K562 (cell line): ENCODE measurements at regions not wholly inside any gene's neighbourhood (a gene's known extent, or its start where the extent isn't known, plus 50 kb on each side); places are given as distances from the start of the nearest gene placed in this dataset.
A peak's percentile ranks its signal among the peaks of the same experiment; 100 is the strongest.

Source experiments
- ATF3 ChIP-seq, 2 experiments: fragments of 450-650 bp in 1 of 2; sonication (generic) in 1 of 2; formaldehyde crosslinking in 1 of 2; IDR thresholded peaks in 1 of 2; conservative IDR thresholded peaks in 1 of 2; 2 replicates each; pipeline versions ENCODE4 v1.6.1 to v1.8.1; 2016 to 2023; ENCODE audit warnings: mild to moderate bottlenecking in 2 of 2, moderate library complexity in 2 of 2, inconsistent platforms in 1 of 2, missing genetic modification reagents in 1 of 2
- CEBPG ChIP-seq, 3 experiments: fragments of 200-800 bp in 1 of 3; sonication (Bioruptor generic) in 1 of 3; sonication (generic) in 1 of 3; formaldehyde crosslinking in 1 of 3; IDR thresholded peaks in 2 of 3; conservative IDR thresholded peaks in 1 of 3; 2 replicates each; pipeline versions ENCODE4 v1.6.1 to v1.8.0; 2016 to 2022; ENCODE audit warnings: missing compliant biosample characterization in 2 of 3, missing genetic modification characterization in 2 of 3, mild to moderate bottlenecking in 1 of 3, missing genetic modification reagents in 1 of 3
- HEY1 ChIP-seq: fragments of 250-450 bp; sonication (Bioruptor Pico); IDR thresholded peaks from 2 replicates; pipeline ENCODE4 v1.5.0; 2020; ENCODE audit warnings: mild to moderate bottlenecking, moderate library complexity, borderline replicate concordance
- KAT7 ChIP-seq: sonication (generic); formaldehyde crosslinking; IDR thresholded peaks from 2 replicates; pipeline ENCODE4 v1.8.0; 2022; ENCODE audit warnings: missing genetic modification reagents, mild to moderate bottlenecking, borderline replicate concordance
- MEF2A ChIP-seq: IDR thresholded peaks from 2 replicates; pipeline ENCODE4 v1.6.1; 2011; ENCODE audit warnings: low read depth, mild to moderate bottlenecking, low read length, moderate library complexity; ENCODE audit not compliant: control insufficient read depth
- PRDM10 ChIP-seq: fragments of 450-650 bp; IDR thresholded peaks from 2 replicates; pipeline ENCODE4 v1.6.1; 2018; ENCODE audit not compliant: partially characterized antibody
- PYGO2 ChIP-seq: fragments of 450-650 bp; IDR thresholded peaks from 2 replicates; pipeline ENCODE4 v1.6.1; 2016; ENCODE audit warnings: mild to moderate bottlenecking, missing genetic modification characterization, moderate library complexity, missing compliant biosample characterization
- XRCC5 ChIP-seq: fragments of 200-400 bp; formaldehyde crosslinking; IDR thresholded peaks from 2 replicates; pipeline ENCODE4 v1.6.1; 2017; ENCODE audit warnings: low read depth, mild to moderate bottlenecking, low read length
- ZNF384 ChIP-seq: IDR thresholded peaks from 2 replicates; pipeline ENCODE4 v1.6.1; 2012; ENCODE audit warnings: low read depth, low read length, improper control_type of control experiment
- ZNF699 ChIP-seq: fragments of 250-450 bp; sonication (Bioruptor Pico); IDR thresholded peaks from 2 replicates; pipeline ENCODE4 v1.8.0; 2021; ENCODE audit warnings: mild to moderate bottlenecking, moderate library complexity; ENCODE audit not compliant: insufficient replicate concordance
- TF ChIP-seq, protein P1 (sequence below): fragments of 200-600 bp; sonication (generic); IDR thresholded peaks from one replicate; pipeline ENCODE4 v1.6.1; 2012; ENCODE audit warnings: mild to moderate bottlenecking, low read depth, low read length, inconsistent platforms

DNA sequence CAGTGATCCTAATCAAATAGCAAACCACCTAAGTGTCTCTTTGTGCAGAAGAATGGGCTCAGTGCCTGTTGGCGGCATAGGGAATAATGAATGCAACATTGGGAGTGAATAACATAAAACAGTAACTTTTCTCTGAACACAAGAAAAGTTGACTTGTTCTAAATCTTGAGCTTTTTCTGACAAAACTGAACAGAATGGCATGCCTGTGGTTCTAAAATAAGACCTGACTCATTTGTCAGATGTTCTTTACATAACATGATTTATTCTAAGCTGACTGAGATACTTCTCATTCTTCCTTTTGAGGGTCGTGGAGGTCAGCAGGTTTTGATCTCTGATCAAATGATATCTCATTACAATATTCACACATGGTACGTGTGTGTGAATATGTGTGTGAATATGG, 165.4 kb upstream of the WDR1 start (continued):
- no peak for TF ChIP-seq PRDM10
- TF ChIP-seq ATF3 (IDR thresholded peaks at IDR 0.05): 0 out of 2 replicates have a peak, but pooled peaks have one; percentile 15
- no peak for TF ChIP-seq ATF3 (CRISPR knock-in tag; conservative IDR thresholded peaks at IDR 0.05)
- no peak for TF ChIP-seq ZNF699 (CRISPR knock-in tag)
- 0 out of 2 replicates have a peak, but pooled peaks have one; percentile 13 for TF ChIP-seq MEF2A
- no peak for TF ChIP-seq ZNF384
- no peak for TF ChIP-seq HEY1 (CRISPR knock-in tag)
- TF ChIP-seq KAT7 (CRISPR knock-in tag): no peak
- TF ChIP-seq, protein P1, sequence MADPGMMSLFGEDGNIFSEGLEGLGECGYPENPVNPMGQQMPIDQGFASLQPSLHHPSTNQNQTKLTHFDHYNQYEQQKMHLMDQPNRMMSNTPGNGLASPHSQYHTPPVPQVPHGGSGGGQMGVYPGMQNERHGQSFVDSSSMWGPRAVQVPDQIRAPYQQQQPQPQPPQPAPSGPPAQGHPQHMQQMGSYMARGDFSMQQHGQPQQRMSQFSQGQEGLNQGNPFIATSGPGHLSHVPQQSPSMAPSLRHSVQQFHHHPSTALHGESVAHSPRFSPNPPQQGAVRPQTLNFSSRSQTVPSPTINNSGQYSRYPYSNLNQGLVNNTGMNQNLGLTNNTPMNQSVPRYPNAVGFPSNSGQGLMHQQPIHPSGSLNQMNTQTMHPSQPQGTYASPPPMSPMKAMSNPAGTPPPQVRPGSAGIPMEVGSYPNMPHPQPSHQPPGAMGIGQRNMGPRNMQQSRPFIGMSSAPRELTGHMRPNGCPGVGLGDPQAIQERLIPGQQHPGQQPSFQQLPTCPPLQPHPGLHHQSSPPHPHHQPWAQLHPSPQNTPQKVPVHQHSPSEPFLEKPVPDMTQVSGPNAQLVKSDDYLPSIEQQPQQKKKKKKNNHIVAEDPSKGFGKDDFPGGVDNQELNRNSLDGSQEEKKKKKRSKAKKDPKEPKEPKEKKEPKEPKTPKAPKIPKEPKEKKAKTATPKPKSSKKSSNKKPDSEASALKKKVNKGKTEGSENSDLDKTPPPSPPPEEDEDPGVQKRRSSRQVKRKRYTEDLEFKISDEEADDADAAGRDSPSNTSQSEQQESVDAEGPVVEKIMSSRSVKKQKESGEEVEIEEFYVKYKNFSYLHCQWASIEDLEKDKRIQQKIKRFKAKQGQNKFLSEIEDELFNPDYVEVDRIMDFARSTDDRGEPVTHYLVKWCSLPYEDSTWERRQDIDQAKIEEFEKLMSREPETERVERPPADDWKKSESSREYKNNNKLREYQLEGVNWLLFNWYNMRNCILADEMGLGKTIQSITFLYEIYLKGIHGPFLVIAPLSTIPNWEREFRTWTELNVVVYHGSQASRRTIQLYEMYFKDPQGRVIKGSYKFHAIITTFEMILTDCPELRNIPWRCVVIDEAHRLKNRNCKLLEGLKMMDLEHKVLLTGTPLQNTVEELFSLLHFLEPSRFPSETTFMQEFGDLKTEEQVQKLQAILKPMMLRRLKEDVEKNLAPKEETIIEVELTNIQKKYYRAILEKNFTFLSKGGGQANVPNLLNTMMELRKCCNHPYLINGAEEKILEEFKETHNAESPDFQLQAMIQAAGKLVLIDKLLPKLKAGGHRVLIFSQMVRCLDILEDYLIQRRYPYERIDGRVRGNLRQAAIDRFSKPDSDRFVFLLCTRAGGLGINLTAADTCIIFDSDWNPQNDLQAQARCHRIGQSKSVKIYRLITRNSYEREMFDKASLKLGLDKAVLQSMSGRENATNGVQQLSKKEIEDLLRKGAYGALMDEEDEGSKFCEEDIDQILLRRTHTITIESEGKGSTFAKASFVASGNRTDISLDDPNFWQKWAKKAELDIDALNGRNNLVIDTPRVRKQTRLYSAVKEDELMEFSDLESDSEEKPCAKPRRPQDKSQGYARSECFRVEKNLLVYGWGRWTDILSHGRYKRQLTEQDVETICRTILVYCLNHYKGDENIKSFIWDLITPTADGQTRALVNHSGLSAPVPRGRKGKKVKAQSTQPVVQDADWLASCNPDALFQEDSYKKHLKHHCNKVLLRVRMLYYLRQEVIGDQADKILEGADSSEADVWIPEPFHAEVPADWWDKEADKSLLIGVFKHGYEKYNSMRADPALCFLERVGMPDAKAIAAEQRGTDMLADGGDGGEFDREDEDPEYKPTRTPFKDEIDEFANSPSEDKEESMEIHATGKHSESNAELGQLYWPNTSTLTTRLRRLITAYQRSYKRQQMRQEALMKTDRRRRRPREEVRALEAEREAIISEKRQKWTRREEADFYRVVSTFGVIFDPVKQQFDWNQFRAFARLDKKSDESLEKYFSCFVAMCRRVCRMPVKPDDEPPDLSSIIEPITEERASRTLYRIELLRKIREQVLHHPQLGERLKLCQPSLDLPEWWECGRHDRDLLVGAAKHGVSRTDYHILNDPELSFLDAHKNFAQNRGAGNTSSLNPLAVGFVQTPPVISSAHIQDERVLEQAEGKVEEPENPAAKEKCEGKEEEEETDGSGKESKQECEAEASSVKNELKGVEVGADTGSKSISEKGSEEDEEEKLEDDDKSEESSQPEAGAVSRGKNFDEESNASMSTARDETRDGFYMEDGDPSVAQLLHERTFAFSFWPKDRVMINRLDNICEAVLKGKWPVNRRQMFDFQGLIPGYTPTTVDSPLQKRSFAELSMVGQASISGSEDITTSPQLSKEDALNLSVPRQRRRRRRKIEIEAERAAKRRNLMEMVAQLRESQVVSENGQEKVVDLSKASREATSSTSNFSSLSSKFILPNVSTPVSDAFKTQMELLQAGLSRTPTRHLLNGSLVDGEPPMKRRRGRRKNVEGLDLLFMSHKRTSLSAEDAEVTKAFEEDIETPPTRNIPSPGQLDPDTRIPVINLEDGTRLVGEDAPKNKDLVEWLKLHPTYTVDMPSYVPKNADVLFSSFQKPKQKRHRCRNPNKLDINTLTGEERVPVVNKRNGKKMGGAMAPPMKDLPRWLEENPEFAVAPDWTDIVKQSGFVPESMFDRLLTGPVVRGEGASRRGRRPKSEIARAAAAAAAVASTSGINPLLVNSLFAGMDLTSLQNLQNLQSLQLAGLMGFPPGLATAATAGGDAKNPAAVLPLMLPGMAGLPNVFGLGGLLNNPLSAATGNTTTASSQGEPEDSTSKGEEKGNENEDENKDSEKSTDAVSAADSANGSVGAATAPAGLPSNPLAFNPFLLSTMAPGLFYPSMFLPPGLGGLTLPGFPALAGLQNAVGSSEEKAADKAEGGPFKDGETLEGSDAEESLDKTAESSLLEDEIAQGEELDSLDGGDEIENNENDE: no peak
- TF ChIP-seq PYGO2 (tag): no peak
- no peak for TF ChIP-seq CEBPG (CRISPR knock-in tag; IDR thresholded peaks at IDR 0.05)
- no peak for TF ChIP-seq CEBPG (tag; conservative IDR thresholded peaks at IDR 0.05 in 1 of 2, IDR thresholded peaks at IDR 0.05 in 1 of 2)
- no peak for TF ChIP-seq XRCC5
